ENCODE measurements at regions not wholly inside any gene's neighbourhood (a gene's known extent, or its start where the extent isn't known, plus 50 kb on each side); places are given as distances from the start of the nearest gene placed in this dataset.
"Not testable (repeated sequence)": the region's sequence is repeated elsewhere in the genome, so short reads cannot be mapped to it uniquely, and the experiment has no call there.

DNA sequence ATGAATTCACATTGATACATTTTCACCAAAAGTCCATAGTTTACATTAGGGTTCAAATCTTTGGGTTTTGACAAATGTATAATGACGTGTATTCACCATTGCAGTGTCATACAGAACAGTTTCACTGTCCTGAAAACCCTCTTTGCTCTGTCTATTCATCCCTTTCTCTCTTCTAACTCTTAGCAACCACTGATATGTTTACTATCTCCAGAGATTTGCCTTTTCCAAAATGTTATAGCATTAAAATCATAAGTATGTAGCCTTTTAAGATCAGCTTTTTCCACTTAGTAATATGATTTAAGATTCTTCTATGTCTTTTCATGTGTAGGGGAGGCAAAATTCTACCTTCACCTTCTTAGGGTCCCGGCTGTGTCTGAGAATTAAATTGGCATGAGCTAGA lies 203.8 kb downstream of the TPRG1 start:
- no peak for DNase-seq

DNA sequence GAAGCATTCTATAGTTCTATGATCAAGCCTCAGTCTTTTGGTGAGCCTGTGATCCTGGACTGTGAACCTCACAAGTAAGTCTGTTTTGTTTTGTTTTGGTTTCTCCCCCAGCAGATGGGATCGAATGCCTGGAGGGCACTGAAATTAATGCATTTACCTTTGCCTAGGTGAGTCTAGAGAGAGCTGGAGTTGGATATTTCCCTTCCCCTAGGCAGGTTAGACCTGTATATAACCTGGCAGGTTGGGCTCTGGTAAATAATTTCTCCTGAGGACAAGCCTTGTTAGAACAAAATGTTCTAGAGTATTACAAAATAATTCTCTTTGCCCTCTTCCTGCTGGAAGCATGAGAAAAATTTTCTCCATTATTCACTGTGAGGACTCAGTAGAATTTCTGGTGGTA lies 211.9 kb downstream of the TPRG1 start:
- no peak for DNase-seq

GRCh38 chr3:189385880-189386279 lies 214.1 kb downstream of the TPRG1 start:
- DNase-seq: not testable (repeated sequence)

- no peak for DNase-seq
Observed at GRCh38 chr3:189386739-189387138, 215.0 kb downstream of the TPRG1 start.

DNA sequence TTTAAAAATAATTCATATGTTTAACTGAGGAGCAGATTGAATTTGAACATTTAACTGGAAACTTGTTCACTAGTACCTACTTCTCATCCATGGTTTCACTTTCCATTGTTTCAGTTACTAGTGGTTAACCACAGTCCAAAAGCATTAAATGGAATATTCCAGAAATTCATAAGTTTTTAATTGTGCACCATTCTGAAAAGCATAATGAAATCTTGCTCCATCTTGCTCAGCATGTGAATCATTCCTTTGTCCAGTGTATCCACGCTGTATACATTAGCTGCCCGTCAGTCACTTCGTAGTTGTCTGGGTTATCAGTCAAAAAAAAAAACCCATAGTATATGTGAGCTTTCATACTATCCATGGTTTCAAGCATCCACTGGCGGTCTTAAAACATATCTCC lies 217.6 kb downstream of the TPRG1 start:
- DNase-seq: no peak

- no peak for DNase-seq
Observed at GRCh38 chr3:189393598-189393997, 221.8 kb downstream of the TPRG1 start.

GRCh38 chr3:189394599-189395121 lies 222.9 kb downstream of the TPRG1 start:
- no peak for DNase-seq

DNA sequence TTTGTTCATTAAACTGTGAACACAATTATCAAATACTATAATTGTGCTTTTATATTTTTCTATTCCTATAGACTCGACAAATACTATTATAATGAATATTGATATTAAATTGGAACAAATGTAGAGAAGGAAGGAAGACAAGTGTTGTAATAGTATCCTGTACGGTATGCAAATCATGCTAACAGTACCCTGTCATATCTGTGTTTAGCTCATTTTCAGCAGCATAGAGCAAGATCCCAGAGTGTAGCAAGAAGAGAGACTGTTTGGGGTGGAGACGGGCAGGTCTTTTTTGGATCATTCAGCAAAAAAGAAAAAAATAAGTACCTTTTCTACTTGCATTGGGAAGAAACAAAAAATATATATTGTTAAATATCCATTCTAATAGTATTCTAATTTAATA lies 224.1 kb downstream of the TPRG1 start:
- DNase-seq: no peak

GRCh38 chr3:189398656-189399055 lies 226.9 kb downstream of the TPRG1 start:
- no peak for DNase-seq

DNA sequence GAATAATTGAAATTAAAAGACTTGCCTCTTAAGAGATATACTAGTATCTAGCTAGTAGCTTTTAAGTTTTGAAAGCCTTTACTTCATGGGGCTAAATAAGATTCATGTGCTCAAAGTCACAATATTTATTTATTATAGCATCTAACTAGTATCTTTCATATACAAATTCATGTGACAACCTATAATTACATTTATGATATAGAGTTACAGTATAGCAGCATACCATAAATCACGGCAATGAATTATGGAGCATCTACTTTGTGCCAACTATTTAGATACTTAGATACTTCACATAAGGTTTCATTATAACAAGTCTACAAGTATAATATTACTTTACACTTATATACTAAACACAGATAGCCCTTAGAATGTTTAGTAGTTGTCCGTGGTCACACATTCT lies 229.4 kb downstream of the TPRG1 start:
- DNase-seq: no peak

DNA sequence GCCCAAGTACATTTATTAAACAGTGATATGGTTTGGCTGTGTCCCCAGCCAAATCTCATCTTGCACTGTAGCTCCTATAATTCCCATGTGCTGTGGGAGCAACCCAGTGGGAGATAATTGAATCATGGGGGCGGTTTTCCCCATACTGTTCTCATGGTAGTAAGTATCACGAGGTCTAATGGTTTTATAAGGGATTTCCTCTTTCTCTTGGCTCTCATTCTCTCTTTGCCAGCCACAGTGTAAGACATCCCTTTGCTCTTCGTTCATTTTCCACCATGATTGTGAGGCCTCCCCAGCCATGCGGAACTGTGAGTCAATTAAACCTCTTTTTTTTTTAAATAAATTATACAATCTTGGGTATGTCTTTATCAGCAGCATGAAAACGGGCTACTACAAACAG lies 228.0 kb upstream of the TP63 start:
- no peak for DNase-seq

- DNase-seq: no peak
Observed at GRCh38 chr3:189404024-189404423, 227.2 kb upstream of the TP63 start.

GRCh38 chr3:189404797-189405484 lies 226.2 kb upstream of the TP63 start:
- no peak for DNase-seq

DNA sequence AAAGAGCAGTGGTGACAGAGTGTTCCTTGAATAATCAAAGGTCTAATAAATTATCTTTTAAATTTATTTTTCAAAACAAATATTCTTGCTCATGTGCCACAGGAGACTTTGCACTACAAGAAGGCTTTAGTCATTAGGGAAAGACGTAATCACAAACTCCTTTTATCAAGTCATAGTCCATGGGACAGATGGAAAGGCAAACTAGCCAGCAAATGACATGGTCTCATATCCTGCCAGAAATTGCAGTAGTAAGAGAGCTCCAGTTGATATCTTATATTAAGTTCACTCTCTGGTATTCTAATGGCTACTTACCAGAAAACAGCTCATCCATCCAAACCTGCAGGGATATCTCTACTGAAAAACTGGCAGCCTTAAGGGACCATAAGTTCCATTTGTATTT lies 225.0 kb upstream of the TP63 start:
- DNase-seq: no peak

GRCh38 chr3:189410522-189410921 lies 220.7 kb upstream of the TP63 start:
- DNase-seq: no peak

DNA sequence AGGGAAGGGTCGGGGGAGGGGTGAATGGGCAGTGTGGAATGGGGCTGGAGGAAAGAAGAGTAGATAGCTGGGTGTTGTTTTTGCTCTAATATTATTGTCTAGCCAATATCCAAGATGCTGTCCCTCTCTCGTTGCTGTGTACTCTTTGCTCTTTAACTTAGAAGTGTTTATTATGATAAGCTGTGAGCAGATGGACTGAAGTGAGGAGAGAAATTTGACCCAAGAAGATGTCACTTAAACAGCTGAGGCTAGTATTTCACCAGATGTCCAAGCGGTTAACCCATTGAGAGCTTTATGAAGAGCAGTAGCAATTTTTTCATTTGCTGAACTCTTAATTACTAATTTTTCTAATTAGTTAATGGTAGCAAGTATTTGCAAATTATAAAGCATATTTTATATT lies 212.2 kb upstream of the TP63 start:
- DNase-seq: no peak

- no peak for DNase-seq
Observed at GRCh38 chr3:189419683-189420082, 211.5 kb upstream of the TP63 start.

GRCh38 chr3:189424922-189425321 lies 206.3 kb upstream of the TP63 start:
- no peak for DNase-seq

DNA sequence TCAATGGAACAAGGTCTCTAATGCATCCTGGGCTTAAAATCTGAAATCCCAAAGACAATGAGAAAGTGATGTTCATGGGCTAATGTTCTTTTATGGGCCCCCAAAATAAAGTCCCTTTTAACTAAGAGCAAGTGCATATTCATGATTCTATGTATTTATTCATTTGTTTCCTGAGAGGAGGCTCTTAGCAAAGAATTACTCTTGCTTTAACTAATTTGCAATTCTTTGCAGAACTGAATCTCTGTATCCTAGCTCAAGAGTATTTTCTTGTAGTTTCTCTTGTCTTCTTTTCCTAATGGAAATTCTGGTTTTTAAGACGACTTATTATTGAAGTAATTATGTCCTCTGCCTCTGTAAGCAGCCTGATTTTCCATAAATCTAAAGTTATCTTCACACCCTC lies 202.2 kb upstream of the TP63 start:
- no peak for DNase-seq

DNA sequence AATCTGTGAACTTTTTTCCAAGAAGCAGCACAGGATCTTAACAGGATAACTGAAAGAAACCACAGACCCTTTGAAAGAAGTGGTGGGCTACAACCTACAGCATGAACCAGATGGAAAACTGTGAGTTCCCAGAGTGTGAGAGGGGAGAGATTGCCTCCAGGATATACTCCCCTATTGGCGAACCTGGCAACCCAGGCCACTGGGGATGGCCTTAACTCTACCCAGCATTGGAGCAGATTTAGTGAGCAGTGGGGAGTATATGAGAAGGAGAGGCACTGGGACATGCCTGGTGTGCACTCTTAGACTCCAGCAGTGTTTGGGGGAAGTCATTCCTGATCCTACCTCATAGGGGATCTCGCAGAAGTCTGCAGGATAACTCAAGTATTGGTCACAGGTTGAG lies 201.0 kb upstream of the TP63 start:
- DNase-seq: no peak

DNA sequence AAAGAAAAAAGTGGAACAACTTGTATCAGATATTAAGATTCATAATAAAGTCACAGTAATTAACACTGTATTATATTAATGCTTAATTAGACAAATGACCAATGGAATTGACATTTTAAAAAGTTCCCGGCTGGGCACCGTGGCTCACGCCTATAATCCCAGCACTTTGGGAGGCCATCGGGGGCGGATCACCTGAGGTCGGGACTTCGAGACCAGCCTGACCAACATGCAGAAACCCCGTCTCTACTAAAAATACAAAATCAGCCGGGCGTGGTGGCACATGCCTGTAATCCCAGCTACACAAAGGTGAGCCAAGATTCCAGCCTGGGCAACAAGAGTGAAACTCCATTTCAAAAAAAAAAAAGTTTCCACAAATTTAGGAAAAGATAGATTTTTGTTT lies 188.9 kb upstream of the TP63 start:
- not testable (repeated sequence) for DNase-seq

DNA sequence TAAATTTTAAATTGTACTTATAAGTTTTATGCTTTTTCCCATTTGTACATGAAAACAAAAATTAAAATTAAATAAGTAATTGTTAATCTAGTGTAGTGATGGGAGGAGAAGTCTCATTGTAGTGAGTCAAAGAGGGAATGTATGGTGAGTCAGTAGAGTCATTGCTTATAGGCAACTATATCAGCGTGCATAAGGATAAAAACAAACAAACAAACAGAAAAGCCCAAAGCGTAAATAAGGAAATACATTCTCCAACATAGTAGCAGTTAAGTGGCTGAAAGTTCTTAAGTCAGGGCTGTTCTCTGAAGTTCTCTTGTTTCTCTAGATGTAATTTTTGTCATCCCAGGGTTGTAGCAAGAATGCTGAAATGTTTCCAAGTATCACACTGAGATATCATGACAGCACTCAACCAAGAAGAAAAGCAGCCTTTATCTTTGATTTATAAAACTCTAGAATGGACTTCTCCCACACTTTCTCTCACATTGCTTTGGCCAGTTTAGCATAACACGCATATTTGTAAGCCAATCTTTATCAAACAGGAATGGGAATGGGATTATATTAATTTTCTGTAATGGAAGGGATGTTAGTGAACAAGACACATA lies 184.1 kb upstream of the TP63 start:
- DNase-seq: no peak

DNA sequence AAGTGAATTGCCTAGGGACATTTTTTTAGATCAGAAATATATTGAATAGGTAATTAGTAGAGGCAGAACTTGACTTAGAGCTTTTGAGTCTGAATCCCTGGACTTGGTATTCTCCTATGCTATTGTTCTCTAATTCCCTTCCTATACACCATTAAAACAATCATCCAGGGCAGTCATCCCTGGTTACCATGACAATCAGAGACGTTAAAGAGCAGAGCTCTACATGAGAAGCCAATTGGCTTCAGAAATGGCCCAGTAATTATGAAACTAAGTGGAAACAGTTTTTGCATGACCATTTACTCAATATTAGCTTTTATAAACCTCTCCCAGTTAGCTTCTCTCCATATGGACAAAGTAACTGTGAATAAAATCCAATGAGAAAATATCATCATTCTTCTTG lies 182.1 kb upstream of the TP63 start:
- DNase-seq: no peak

DNA sequence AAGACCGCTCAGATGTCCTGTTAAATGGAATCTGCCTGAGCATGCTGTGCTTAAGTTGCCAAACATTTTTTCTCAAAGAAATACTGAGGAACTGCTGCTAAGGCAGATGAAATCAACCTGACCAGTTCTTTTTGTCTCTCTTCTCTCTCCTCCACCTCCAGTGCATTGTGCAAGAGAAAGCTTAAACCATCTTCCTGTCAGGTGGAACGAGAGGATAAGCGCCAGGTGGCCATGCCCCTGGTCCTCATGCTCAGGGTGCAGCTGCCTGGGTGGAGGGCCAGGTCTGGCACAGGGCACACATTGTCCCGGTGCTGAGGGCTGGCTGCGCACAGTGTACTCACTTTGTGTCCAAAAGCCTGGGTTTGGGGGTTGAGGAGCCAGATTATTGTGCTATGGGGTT lies 176.2 kb upstream of the TP63 start:
- DNase-seq: no peak

Measured in femur (tissue), 1 donor.